Kidney (tissue), 13 donors: ENCODE measurements at regions not wholly inside any gene's neighbourhood (a gene's known extent, or its start where the extent isn't known, plus 50 kb on each side); places are given as distances from the start of the nearest gene placed in this dataset.
A peak's percentile ranks its signal among the peaks of the same experiment; 100 is the strongest.

Source experiments
- DNase-seq, 5 donors: peaks; one replicate each; pipeline ENCODE4 v3.0.0-alpha.2; 2013 to 2020
- FAIRE-seq: peaks from 2 replicates; lab custom pipeline; 2012; peaks lifted over from hg19 to GRCh38; lab: Jason Lieb, UNC
- H3K27ac ChIP-seq, 2 donors: one replicate each; pipeline ENCODE4 v1.7.0; 2013; ENCODE audit warnings: low read depth in 2 of 2, low read length in 2 of 2, inconsistent platforms in 1 of 2
- H3K27me3 ChIP-seq: one replicate; pipeline ENCODE4 v1.7.1; 2013; ENCODE audit warnings: low read length, inconsistent platforms; ENCODE audit not compliant: control insufficient read depth, insufficient read depth
- H3K36me3 ChIP-seq, 3 donors: one replicate each; pipeline versions ENCODE4 v1.7.0 to v1.7.1; 2013; ENCODE audit warnings: low read length in 3 of 3, control low read depth in 1 of 3, inconsistent platforms in 1 of 3; ENCODE audit not compliant: insufficient read depth in 3 of 3, control insufficient read depth in 2 of 3
- H3K4me1 ChIP-seq, 3 donors: one replicate each; pipeline versions ENCODE4 v1.7.0 to v1.7.1; 2013; ENCODE audit warnings: low read length in 3 of 3, inconsistent platforms in 1 of 3, low read depth in 1 of 3; ENCODE audit not compliant: control insufficient read depth in 2 of 3, insufficient read depth in 2 of 3
- H3K4me3 ChIP-seq, 3 donors: one replicate each; pipeline versions ENCODE4 v1.7.0 to v1.8.1; 2013; ENCODE audit warnings: low read length in 3 of 3, control low read depth in 1 of 3, inconsistent platforms in 1 of 3
- H3K9ac ChIP-seq, 3 donors: one replicate each; pipeline versions ENCODE4 v1.7.0 to v1.7.1; 2013; ENCODE audit warnings: low read length in 3 of 3, control low read depth in 1 of 3, inconsistent platforms in 1 of 3
- H3K9me3 ChIP-seq, 3 donors: one replicate each; pipeline versions ENCODE4 v1.7.0 to v1.7.1; 2013; ENCODE audit warnings: low read length in 3 of 3, control low read depth in 1 of 3, inconsistent platforms in 1 of 3; ENCODE audit not compliant: control insufficient read depth in 2 of 3, insufficient read depth in 1 of 3
- intact Hi-C: fragments of 100-400 bp; cut with DNase I; formaldehyde crosslinking; loops from one replicate; pipeline ENCODE4 v1.11.1; 2022
- TF ChIP-seq, protein P1 (sequence below): IDR thresholded peaks from 3 replicates; pipeline ENCODE4 v1.5.1; 2012; ENCODE audit warnings: mild to moderate bottlenecking, moderate library complexity, borderline replicate concordance; ENCODE audit not compliant: insufficient read depth; ENCODE audit errors: extremely low read depth
- donor health status: control.
- donor health status: control.
- donor health status: control.
- donor health status: control.
- donor health status: control.
- donor health status: DM: yes; HTN: yes; CAD: no.
- donor health status: Normal renal cell carcinoma (clear cell type).

DNA sequence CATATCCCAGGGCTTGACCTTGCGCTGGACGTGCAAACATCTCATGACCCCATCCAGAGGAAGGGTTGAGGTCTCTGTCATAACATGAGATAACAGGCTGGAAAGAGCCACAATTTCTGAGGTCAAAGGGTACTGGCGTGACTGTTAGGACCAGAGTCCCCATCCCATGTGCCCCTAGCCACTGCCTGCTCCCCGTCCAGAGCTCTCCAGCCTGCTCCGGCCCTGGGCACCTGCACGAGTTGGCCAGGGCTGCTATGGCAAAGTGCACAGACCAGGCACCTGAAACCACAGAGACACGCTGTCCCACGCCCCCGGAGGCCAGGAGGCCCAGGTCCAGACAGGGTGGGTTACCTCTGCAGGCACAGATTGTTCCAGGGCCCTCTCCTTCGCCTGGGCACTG lies 58.9 kb downstream of the SHANK2 start:
- H3K4me1 ChIP-seq: peaks cover 0 to 14% (median 0%) of the 10 kb centered on the region in 3 donors
- H3K27ac ChIP-seq: no peak overlapping the region
- H3K9ac ChIP-seq: no peak overlapping the region
- TF ChIP-seq, protein P1, sequence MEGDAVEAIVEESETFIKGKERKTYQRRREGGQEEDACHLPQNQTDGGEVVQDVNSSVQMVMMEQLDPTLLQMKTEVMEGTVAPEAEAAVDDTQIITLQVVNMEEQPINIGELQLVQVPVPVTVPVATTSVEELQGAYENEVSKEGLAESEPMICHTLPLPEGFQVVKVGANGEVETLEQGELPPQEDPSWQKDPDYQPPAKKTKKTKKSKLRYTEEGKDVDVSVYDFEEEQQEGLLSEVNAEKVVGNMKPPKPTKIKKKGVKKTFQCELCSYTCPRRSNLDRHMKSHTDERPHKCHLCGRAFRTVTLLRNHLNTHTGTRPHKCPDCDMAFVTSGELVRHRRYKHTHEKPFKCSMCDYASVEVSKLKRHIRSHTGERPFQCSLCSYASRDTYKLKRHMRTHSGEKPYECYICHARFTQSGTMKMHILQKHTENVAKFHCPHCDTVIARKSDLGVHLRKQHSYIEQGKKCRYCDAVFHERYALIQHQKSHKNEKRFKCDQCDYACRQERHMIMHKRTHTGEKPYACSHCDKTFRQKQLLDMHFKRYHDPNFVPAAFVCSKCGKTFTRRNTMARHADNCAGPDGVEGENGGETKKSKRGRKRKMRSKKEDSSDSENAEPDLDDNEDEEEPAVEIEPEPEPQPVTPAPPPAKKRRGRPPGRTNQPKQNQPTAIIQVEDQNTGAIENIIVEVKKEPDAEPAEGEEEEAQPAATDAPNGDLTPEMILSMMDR: no peak
- H3K9me3 ChIP-seq: no peaks in the 10 kb centered on the region
- intact Hi-C loops: no loop called here
- H3K27me3 ChIP-seq: no peaks in the 10 kb centered on the region
- no peak overlapping the region for H3K4me3 ChIP-seq
- H3K36me3 ChIP-seq: no peaks in the 10 kb centered on the region
- FAIRE-seq (no peak), DNase-seq (peak in 1 of 5 donors; percentile 60)

DNA sequence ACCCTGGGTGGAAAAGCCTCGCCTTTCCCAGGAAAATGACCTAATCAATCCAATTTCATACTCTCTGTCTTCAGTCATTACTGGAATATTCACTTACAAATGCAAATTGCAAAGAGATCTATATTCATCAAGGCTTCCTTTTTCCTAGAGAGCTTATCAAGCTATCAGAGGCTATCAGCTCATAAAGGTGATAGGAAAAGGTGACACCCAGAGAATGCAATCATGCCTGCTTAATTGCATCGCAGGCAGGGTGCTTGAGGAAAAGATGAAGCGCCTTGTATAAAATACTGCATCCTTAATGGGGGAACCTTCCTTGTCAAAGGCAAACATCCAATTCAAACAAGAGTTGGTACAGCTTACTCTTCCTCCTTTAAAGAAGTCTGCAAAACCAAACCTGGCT lies 59.7 kb downstream of the SHANK2 start:
- no peak for FAIRE-seq
- H3K27me3 ChIP-seq: no peaks in the 10 kb centered on the region
- H3K4me1 ChIP-seq: peaks cover 0 to 10% (median 0%) of the 10 kb centered on the region in 3 donors
- DNase-seq: no peak
- intact Hi-C loops: no loop called here
- H3K9ac ChIP-seq: no peak overlapping the region
- H3K9me3 ChIP-seq: no peaks in the 10 kb centered on the region
- H3K27ac ChIP-seq: no peak overlapping the region
- H3K36me3 ChIP-seq: no peaks in the 10 kb centered on the region
- no peak overlapping the region for H3K4me3 ChIP-seq
- TF ChIP-seq, protein P1: no peak

DNA sequence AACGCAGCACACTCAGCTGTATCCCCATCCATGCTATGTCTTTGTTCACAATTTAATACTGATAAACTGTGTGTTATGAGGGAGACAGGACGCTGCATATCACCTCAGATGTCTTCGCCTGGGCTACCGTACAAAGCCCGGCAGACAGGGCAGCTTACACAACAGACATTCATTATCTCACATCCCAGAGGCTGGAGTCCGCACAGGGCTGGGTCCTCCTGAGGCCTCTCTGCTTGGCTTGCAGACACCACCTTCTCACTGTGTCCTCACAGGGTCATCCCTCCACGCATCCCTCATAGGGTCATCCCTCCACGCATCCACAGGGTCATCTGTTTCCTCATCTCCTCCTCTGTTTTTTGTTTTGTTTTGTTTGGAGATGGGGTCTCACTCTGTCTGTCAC lies 61.2 kb downstream of the SHANK2 start:
- Histone ChIP-seq H3K4me1 (peaks cover 0 to 12% (median 7%) of the 10 kb centered on the region in 3 donors), H3K27ac (no peak overlapping the region), H3K9me3 (no peaks in the 10 kb centered on the region), H3K9ac (no peak overlapping the region), H3K36me3 (no peaks in the 10 kb centered on the region), H3K27me3 (no peaks in the 10 kb centered on the region), H3K4me3 (no peak overlapping the region)
- FAIRE-seq (no peak), DNase-seq (peak in 2 of 5 donors; percentile 11 to 28)
- intact Hi-C loops: no loop called here
- TF ChIP-seq, protein P1: no peak

DNA sequence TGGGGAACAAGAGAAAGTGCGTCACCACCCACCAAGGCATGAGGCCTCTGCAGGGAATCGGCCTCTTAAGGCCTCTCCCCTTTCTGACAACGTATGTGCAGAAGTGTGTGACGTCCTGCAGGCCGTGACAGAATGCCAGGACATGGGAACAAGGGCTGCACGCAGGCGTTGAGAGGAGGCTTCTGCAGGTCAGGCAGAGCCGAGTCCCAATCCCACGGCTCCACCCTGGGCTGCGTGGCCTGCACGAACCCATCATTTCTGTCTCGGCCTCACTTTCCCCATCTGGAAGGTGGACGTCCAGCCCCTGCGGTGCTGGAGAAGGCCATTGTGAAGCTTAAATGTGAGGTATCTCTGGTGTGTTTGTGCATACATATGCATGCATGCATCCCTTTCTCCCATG lies 61.8 kb downstream of the SHANK2 start:
- TF ChIP-seq, protein P1: no peak
- Histone ChIP-seq H3K4me1 (peaks cover 0 to 12% (median 7%) of the 10 kb centered on the region in 3 donors), H3K9me3 (no peaks in the 10 kb centered on the region), H3K9ac (no peak overlapping the region), H3K36me3 (no peaks in the 10 kb centered on the region), H3K27ac (no peak overlapping the region), H3K27me3 (no peaks in the 10 kb centered on the region), H3K4me3 (no peak overlapping the region)
- intact Hi-C loops: no loop called here
- FAIRE-seq: no peak
- peak in 1 of 5 donors; percentile 25 for DNase-seq
